Gastroesophageal sphincter (tissue), 3 donors: ENCODE measurements at regions not wholly inside any gene's neighbourhood (a gene's known extent, or its start where the extent isn't known, plus 50 kb on each side); places are given as distances from the start of the nearest gene placed in this dataset.

Experiments
- CTCF ChIP-seq, 4 experiments: fragments of 200-600 bp in 2 of 4; fragments of 450-650 bp in 2 of 4; sonication (generic) in 1 of 4; IDR thresholded peaks; one replicate each; pipeline ENCODE4 v1.5.1; 2017 to 2019; ENCODE audit warnings: antibody characterized with exemption in 4 of 4, mild to moderate bottlenecking in 2 of 4, moderate library complexity in 2 of 4
- POLR2A ChIP-seq, 2 donors: fragments of 450-650 bp; IDR thresholded peaks; one replicate each; pipeline ENCODE4 v1.6.1; 2017; ENCODE audit warnings: antibody characterized with exemption in 2 of 2, mild to moderate bottlenecking in 2 of 2, moderate library complexity in 1 of 2
- POLR2AphosphoS5 ChIP-seq: sonication (generic); formaldehyde crosslinking; IDR thresholded peaks from one replicate; pipeline ENCODE4 v1.6.1; 2017; ENCODE audit warnings: antibody characterized with exemption

GRCh38 chr20:48193627-48194425, 408.5 kb upstream of the SULF2 start:
- TF ChIP-seq CTCF (IDR thresholded peaks at IDR 0.05) = no peak
- no peak for TF ChIP-seq POLR2A (IDR thresholded peaks at IDR 0.05)
- TF ChIP-seq POLR2AphosphoS5 = no peak
